Hematopoietic multipotent progenitor cell treated with erythropoietin and hydrocortisone succinate and interleukin-3 and kit ligand, for 4 days (in vitro differentiated cells): ENCODE measurements at regions not wholly inside any gene's neighbourhood (a gene's known extent, or its start where the extent isn't known, plus 50 kb on each side); places are given as distances from the start of the nearest gene placed in this dataset.

Experiments
- DNase-seq: peaks from one replicate; pipeline ENCODE4 v3.0.0-alpha.2; 2015

DNA sequence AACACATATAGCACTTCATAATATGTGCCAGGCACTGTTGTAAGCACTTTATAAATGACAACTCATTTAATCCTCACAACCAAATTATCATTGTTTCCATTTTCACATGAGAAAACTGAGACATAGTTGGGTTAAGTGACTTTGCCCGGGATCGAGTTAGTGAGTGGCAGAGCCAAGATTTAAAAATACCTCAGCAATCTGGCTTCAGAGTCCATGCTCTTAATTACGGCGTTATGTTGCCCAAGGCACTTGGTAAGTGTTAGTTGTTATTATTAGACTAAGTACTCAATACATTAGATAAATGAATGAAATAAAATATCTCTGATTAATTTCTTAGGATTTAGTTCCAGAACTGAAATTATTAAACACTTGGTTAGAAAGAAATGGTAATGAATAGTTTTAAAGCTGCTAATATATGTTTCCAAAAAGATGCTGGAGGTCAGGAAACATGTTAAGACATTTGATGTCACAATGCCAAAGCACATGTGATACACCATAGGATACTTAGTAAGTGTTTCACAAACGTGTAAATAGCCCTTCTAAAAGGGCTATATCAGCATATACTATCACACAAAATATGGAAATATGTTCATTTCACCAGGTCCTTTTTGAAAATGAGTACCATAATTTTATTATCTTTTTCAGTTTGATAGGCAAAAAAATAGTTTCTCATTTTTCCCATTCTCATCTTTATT, 301.9 kb downstream of the GPAT3 start:
- no peak for DNase-seq

GRCh38 chr4:83833920-83834319, 298.0 kb downstream of the GPAT3 start:
- DNase-seq, result no peak

GRCh38 chr4:83832110-83832825, 296.4 kb downstream of the GPAT3 start:
- no peak for DNase-seq

- DNase-seq, result no peak
Observed at GRCh38 chr4:83831588-83831987, 295.7 kb downstream of the GPAT3 start.

- no peak for DNase-seq
Observed at GRCh38 chr4:83830138-83830888, 294.4 kb downstream of the GPAT3 start.

DNA sequence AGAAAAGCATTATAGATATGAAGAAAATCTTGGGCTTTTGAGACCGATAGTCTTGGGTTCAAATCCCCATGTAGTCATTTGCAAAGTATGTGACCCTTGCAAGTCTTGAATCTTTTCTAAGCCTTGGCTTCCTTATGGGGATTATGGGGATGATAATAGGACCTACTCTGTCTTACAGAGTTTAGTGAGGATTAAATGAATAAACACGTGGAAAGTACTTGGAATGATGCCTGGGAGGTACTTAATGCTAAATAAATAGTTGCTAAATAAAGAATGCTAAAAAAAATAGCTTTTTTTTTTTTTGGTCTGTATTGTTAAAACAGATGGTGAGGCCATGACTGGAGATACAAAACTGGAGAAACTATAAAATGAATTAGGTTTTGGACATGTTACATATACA, 292.7 kb downstream of the GPAT3 start:
- DNase-seq, result no peak

- DNase-seq, result no peak
Observed at GRCh38 chr4:83821493-83821892, 285.6 kb downstream of the GPAT3 start.

- DNase-seq, result no peak
Observed at GRCh38 chr4:83819582-83819981, 283.7 kb downstream of the GPAT3 start.

DNA sequence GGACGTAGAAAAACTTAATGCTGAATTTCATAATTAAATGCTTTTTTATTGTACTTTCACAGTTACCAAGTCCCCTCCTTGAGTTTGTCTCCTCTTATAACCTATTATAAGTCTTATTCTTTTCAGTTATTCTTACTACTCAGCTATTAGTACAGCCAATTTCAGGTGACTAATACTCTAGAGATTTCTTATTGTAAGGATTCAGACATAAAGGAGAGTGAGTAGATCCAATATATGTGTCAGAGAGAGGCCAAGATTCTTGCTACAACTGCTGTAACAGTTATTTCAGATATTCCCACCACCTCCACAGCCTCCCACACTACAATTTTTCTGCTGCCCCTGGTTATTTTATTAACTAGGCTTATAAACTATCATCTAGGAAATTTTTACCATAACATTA, 274.5 kb downstream of the GPAT3 start:
- no peak for DNase-seq

DNA sequence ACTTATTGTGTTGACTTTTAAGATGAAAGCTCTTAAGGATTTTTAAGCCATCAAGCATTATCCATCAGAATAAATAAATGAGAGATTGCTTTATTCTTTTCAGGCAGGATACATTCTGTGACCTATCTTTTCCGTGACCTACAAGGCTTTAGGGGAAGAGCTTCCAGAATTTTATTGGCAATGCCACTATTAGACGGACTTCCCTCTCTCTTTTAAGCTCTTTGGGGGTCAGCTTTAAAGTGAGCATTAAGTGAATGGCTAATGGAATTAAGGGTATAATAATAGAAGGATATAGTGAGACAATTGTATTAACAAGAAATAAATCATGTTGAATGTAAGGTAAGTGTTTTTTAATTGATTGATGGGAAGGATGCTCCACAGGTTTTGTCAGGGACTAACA, 273.7 kb downstream of the GPAT3 start:
- no peak for DNase-seq

- no peak for DNase-seq
Observed at GRCh38 chr4:83793481-83793880, 257.6 kb downstream of the GPAT3 start.

- DNase-seq, result no peak
Observed at GRCh38 chr4:83785891-83786290, 250.0 kb downstream of the GPAT3 start.

- DNase-seq, result peak; percentile 45
Observed at GRCh38 chr4:83783215-83783614, 247.3 kb downstream of the GPAT3 start.

DNA sequence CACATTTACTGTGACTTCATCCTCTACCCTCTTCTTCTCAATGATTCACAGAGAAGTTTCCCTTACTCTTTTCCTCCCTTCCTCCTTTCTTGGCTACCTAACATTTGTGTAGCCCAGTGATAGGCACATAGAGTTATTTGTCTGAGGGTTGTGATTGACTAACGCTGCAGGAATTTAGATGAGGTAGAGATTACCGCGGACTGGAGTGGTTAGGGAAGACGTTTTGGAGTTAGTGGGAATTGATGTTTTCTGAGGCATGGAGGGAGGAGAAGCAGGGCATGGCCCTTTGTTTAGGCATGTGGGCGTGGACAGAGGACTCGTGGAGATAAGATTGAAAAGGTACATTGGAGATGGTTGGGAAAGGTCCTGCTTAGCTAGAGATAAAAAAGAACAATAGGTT, 246.7 kb downstream of the GPAT3 start:
- no peak for DNase-seq

- DNase-seq, result no peak
Observed at GRCh38 chr4:83781434-83781833, 245.5 kb downstream of the GPAT3 start.

DNA sequence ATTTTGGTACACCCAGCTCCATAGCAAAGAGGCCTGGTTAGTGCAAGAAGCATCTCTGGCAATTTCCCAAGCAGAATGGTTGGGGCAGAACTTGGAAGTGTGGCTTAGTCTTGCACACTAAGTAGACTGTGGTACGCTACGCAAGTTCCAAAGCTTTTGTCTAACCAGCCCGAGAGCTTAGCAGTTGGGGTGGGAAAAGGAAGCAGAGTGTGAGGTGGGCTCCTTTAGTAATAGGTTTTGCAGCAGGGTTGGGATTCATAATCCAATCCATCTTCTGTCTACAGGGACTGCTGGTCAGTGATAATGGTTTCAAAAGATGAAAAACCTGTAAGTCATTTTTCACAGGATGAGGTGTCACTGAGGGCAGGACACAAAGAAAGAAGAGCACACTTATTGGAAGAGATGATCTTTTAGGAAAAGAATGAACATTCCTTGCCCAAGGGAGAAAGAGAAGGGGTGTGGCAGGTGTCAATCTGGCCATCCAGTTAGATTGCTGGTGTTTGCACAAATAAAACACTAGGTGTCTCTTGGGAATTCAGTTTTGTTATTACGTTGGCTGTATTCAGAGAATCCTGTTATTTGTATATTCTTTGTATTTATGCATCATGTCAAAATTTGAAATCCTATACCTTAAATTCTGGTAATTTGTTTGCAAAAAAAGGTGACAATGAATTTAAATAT, 244.3 kb downstream of the GPAT3 start:
- no peak for DNase-seq

GRCh38 chr4:83779103-83780052, 243.5 kb downstream of the GPAT3 start:
- DNase-seq, result no peak

DNA sequence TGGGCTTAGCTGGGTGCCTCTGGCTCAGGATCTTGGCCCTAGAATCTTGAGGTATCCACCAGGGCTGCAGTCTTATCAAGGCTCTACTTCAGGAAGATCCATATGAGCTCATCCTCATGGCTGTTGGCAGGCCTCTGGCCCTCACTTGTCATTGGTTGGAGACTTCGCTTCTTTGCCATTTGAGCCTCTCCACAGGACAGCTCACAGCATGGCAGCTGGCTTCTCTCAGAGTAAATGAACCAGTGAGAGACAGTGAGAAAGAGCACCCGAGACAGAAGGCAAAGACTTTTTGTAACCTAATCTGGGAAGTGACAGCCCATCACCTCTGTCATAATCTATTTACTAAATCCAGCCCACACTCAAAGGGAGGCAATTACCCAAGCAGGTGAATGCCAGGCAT, 236.8 kb downstream of the GPAT3 start:
- no peak for DNase-seq

- peak; percentile 59 for DNase-seq
Observed at GRCh38 chr4:83771113-83771705, 235.3 kb downstream of the GPAT3 start.

DNA sequence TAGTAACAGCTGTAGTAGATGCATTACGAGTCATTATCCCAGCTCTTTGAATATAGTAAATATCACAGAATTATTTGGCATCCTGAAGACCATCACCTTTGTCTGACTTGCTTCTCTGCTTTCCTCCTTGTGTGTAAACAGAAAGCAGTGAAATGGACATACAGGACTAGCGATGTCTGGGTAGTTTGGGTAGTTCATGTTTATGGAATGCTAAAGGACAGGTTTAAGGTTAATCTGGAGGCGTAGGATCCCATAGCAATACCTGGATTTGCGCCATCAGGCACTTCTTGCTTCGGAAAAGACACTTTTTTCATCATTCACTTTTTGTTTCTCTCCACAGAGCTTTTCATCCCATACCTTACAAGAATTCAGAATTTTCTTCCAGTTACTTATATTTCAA, 232.2 kb downstream of the GPAT3 start:
- no peak for DNase-seq

GRCh38 chr4:83767067-83767466, 231.2 kb downstream of the GPAT3 start:
- no peak for DNase-seq

DNA sequence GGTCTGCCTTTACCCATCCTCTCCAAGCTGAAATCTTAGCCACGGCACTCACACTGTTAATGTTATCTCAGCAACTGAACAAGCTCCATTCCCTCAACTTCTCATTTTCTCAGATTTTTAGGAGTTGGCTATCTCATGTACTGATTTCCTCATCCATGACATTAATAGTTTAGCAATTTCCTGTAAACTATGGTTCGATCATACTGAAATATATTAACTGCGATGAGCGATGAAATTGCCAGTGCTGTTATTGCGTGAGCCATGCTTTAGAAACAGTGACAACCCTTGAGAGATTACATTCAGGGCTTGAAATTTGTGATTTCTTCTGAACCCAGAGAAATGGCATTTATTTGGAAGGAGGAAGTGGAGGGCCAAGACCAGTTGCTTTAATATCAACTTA, 223.7 kb downstream of the GPAT3 start:
- DNase-seq, result no peak
